Left ventricle myocardium inferior (tissue), 1 donor: ENCODE measurements at regions not wholly inside any gene's neighbourhood (a gene's known extent, or its start where the extent isn't known, plus 50 kb on each side); places are given as distances from the start of the nearest gene placed in this dataset.
"Not testable (repeated sequence)": the region's sequence is repeated elsewhere in the genome, so short reads cannot be mapped to it uniquely, and the experiment has no call there.

Experiments
- DNase-seq: peaks from one replicate; pipeline ENCODE4 v3.0.0-alpha.2; 2020
- H3K27ac ChIP-seq: fragments of 200-600 bp; replicated peaks from 2 replicates; pipeline ENCODE4 v1.8.0; 2021
- H3K27me3 ChIP-seq: fragments of 200-600 bp; 2 replicates; pipeline ENCODE4 v1.8.0; 2021; ENCODE audit warnings: low read depth
- H3K36me3 ChIP-seq: fragments of 200-600 bp; 2 replicates; pipeline ENCODE4 v1.8.0; 2021
- H3K4me1 ChIP-seq: fragments of 200-600 bp; 2 replicates; pipeline ENCODE4 v1.8.0; 2021
- H3K4me3 ChIP-seq: fragments of 200-600 bp; 2 replicates; pipeline ENCODE4 v1.8.0; 2021; ENCODE audit warnings: mild to moderate bottlenecking, moderate library complexity
- H3K9me3 ChIP-seq: fragments of 200-600 bp; replicated peaks from 2 replicates; pipeline ENCODE4 v1.8.0; 2021
- CTCF ChIP-seq: fragments of 200-600 bp; IDR thresholded peaks from 2 replicates; pipeline ENCODE4 v1.8.0; 2021; ENCODE audit warnings: antibody characterized with exemption, mild to moderate bottlenecking, borderline replicate concordance
- intact Hi-C: fragments of 100-400 bp; cut with micrococcal nuclease; formaldehyde crosslinking; loops from one replicate; pipeline ENCODE4 v1.11.0; 2022
- donor health status: DM: no; HTN: yes; CAD: no; lungs with severe emphysema.

GRCh38 chr7:54299426-54299825 is 242.7 kb upstream of the VSTM2A start:
- H3K4me1 ChIP-seq, result no peaks in the 10 kb centered on the region
- no peak for TF ChIP-seq CTCF
- H3K4me3 ChIP-seq, result no peak overlapping the region
- no peak for DNase-seq
- H3K27ac ChIP-seq, result no peak overlapping the region
- no peaks in the 10 kb centered on the region for H3K36me3 ChIP-seq
- H3K27me3 ChIP-seq, result no peaks in the 10 kb centered on the region
- peaks cover 17% of the 10 kb centered on the region for H3K9me3 ChIP-seq
- intact Hi-C loops, result no loop called here

DNA sequence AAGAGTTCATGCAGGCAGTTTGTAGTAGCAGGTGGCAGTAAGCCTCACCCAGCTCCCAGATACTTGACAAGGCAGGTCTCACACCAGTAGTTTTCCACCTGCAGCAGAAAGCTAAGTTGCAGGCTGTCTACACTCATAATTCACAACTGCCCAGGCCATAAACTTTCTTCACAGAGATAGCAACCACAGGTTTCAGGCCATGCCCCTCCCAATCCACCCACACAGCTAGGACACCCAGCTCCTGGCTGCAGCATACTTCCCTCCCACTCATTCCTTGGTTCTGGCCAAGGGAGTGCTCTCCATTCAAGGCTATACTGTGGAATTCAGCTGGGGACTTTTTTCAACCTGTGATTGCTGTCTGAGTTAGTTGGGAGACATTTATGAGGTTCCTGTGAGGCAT is 226.2 kb upstream of the VSTM2A start:
- H3K9me3 ChIP-seq, DNase-seq, H3K27me3 ChIP-seq, H3K27ac ChIP-seq, H3K36me3 ChIP-seq, intact Hi-C loops, H3K4me3 ChIP-seq, H3K4me1 ChIP-seq: not testable (repeated sequence)

- TF ChIP-seq CTCF, result no peak
- DNase-seq, result no peak
- Histone ChIP-seq H3K27ac (no peak overlapping the region), H3K4me1 (no peaks in the 10 kb centered on the region), H3K4me3 (no peak overlapping the region), H3K27me3 (no peaks in the 10 kb centered on the region), H3K9me3 (no peaks in the 10 kb centered on the region), H3K36me3 (no peaks in the 10 kb centered on the region)
- intact Hi-C loops, result no loop called here
Observed at GRCh38 chr7:54326592-54327167, 215.5 kb upstream of the VSTM2A start.

DNA sequence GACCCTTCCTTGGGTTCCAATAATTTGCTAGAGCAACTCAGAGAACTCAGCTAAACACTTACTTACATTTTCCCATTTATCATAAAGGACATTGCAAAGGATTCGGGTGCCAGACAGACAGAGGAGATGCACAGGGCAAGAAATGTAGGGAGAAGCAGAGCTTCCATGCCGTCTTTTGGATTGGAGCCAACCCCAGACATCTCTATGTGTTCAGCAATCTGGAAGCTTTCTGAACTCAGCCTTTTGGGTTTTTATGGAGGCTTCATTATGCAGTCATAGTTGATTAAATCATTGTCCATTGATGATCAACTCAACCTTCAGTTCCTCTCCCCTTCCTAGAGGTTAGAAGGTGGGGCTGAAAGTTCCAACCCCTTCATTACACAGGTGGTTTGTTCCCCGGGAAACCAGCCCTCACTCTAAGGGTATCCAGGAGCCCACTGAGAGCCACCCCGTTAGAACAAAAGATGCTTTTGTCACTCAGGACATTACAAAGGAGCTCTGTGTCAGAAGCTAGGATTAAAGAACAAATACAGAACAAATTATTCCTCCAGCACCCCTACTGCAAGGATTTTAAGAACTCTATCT is 211.9 kb upstream of the VSTM2A start:
- Histone ChIP-seq H3K4me3 (no peak overlapping the region), H3K4me1 (no peaks in the 10 kb centered on the region), H3K9me3 (no peaks in the 10 kb centered on the region), H3K27me3 (no peaks in the 10 kb centered on the region), H3K27ac (no peak overlapping the region), H3K36me3 (no peaks in the 10 kb centered on the region)
- intact Hi-C loops, result no loop called here
- no peak for DNase-seq
- TF ChIP-seq CTCF, result no peak

- Histone ChIP-seq H3K27ac (no peak overlapping the region), H3K27me3 (no peaks in the 10 kb centered on the region), H3K9me3 (no peaks in the 10 kb centered on the region), H3K4me1 (no peaks in the 10 kb centered on the region), H3K36me3 (no peaks in the 10 kb centered on the region), H3K4me3 (no peak overlapping the region)
- TF ChIP-seq CTCF, result no peak
- intact Hi-C loops, result no loop called here
- DNase-seq, result no peak
Observed at GRCh38 chr7:54331311-54331710, 210.9 kb upstream of the VSTM2A start.

DNA sequence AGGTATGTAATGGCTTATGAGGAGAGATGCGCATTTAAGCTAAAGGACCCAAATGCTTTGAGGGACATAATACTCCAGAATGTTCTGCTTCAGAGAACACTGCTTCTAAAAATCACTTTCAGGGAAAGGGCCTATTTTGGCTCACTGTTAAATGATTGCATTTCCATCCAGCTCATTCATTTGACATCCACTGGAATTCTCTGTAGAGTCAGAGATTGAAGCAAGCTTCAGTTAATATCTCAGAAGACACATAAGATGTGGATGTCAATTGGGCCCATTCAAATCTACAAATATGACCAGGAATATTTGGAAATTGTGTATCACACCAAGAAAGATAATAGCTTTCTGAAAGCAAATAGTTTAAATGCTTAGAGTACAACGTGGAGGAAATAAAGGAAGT is 209.9 kb upstream of the VSTM2A start:
- intact Hi-C loops, result no loop called here
- Histone ChIP-seq H3K4me3 (no peak overlapping the region), H3K36me3 (no peaks in the 10 kb centered on the region), H3K9me3 (no peaks in the 10 kb centered on the region), H3K27ac (no peak overlapping the region), H3K27me3 (no peaks in the 10 kb centered on the region), H3K4me1 (no peaks in the 10 kb centered on the region)
- no peak for DNase-seq
- TF ChIP-seq CTCF, result no peak
